RWPE1 (cell line): ENCODE measurements at regions not wholly inside any gene's neighbourhood (a gene's known extent, or its start where the extent isn't known, plus 50 kb on each side); places are given as distances from the start of the nearest gene placed in this dataset.

Source experiments
- CTCF ChIA-PET: fragments of 350-600 bp; sonication (Branson Sonifier 250); formaldehyde crosslinking; extraction: SDS; loops from one replicate; lab custom pipeline; 2021; lab: Yijun Ruan, JAX
- POLR2A ChIA-PET: fragments of 400-600 bp; formaldehyde crosslinking; extraction: SDS; loops from one replicate; lab custom pipeline; 2020; ENCODE audit warnings: antibody characterized with exemption; ENCODE audit not compliant: low non-redundant PET; lab: Yijun Ruan, JAX
- DNase-seq: peaks from one replicate; pipeline ENCODE4 v3.0.0; 2012; ENCODE audit warnings: low spot score
- H3K27ac ChIP-seq: fragments of 450-650 bp; 2 replicates; pipeline ENCODE4 v1.5.1; 2017
- CTCF ChIP-seq: fragments of 450-650 bp; conservative IDR thresholded peaks from 2 replicates; pipeline ENCODE4 v1.5.1; 2017; ENCODE audit warnings: low read depth, mild to moderate bottlenecking

- H3K27ac ChIP-seq = no peak overlapping the region
- POLR2A ChIA-PET = no interaction called here
- no peak for DNase-seq
- no peak for TF ChIP-seq CTCF
- CTCF ChIA-PET = no interaction called here
These were observed 88.9 kb upstream of the ARHGAP5 start for GRCh38 chr14:31988244-31988643.

DNA sequence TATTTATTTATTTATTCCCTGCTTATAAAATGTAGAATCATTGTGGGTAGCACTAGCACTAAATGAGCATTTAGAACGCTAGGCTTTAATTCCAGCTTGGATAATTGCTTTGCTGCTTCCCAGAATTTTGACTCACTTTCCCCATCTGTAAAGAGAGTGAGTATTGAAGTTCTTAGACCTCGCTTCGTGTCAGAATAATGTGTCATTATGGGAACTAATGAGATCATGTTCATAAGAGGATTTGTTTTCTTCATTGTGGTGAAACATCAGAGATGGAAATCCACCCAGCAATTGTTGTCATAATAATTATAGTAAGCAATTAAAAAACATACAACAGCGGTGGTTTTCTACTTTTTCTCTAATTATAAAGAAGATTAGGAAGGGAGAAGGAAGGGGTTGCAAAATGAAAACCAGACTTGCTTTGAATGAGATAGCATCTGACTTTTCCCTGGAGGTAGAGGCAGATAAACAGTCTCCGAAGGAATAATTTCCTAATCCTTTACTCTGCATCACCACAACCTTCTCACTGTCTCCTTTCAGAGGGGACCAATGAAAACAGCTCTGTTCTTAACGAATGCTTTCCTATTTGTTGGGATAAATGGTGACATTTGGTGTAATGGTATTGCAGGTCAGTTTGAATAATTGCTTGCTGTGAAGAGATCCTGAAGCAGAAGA, 86.8 kb upstream of the ARHGAP5 start:
- no peak for DNase-seq
- ChIA-PET POLR2A (no interaction called here), CTCF (interaction anchor here (0.7 kb wide), 2 partner anchors 91 to 109 kb away, joined by 3 to 5 read pairs; no protein-coding TSS in a partner anchor)
- H3K27ac ChIP-seq = no peak overlapping the region
- TF ChIP-seq CTCF = no peak

GRCh38 chr14:31990926-31991572, 86.1 kb upstream of the ARHGAP5 start:
- H3K27ac ChIP-seq = no peak overlapping the region
- ChIA-PET POLR2A (no interaction called here), CTCF (no interaction called here)
- DNase-seq = no peak
- no peak for TF ChIP-seq CTCF

DNA sequence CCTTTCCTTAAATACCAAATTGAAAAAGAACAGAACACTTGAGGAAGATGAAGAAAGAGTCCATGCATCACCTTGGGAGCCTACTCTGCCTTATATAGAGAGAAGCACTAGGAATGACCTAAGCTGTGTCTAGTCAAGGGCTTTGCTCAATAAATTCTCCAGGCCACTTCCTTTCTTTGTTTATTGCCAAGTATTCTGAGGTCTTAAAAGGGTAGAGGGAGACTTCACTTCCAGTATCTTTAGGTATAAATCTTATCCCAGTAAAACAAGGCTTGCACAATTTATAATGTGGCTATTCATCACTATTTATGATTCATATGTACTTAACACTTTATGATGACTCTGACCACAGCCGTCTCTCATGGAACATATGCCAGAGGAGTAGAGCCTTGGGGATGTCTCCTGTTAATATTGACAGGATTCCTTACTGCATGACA, 85.1 kb upstream of the ARHGAP5 start:
- no peak overlapping the region for H3K27ac ChIP-seq
- ChIA-PET CTCF (no interaction called here), POLR2A (no interaction called here)
- peak; percentile 88 for DNase-seq
- TF ChIP-seq CTCF = no peak

DNA sequence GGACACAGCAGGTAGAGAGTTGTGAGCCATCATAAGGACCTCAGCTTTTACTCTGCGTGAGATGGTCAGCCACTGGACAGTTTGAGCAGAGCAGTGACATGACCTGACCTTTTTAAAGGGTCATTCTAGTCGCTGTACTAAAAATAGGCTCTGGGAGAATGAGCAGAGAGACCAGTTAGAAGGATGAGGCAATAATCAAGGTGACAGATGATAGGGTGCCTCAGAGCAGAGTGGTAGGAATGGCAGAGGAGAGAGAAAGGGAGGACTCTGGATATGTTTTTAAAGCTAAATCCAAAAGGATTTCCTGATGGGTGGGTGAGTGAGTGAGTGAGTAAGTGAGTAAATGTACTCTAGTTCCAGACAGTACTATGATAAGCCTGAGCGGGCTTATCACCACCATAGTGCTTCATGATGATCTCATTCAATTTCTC, 83.6 kb upstream of the ARHGAP5 start:
- CTCF ChIA-PET = no interaction called here
- POLR2A ChIA-PET = no interaction called here
- DNase-seq = no peak
- no peak for TF ChIP-seq CTCF
- no peak overlapping the region for H3K27ac ChIP-seq

DNA sequence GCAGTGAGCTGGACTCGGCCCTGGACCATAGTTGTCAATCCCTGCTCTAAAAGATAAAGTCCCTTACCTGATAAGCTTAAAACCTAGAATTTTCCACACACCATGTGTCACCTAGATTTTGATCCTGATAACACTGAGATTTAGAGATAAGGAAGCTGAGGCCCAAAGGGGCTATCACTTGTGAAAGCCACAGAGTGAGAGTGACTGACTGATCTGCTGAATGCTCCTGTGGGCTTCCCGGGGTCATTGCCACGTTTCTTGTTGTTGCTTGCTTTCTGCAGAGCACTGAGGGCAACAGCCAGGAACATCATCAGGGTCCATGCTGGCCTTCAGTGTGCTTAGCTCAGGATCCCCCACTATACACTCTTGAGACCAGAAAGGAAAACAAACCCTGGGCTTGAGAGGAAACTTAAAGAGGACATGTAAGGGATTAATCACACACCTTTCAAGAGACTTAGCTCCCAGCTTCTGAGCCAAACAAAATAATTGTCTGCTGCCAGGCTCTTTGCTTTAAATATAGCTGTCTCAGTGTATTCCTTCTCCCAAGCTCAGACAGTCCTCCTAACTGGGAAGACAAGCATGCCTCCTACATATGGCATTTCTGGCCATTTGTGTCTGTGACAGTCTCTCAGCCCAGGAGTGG, 82.6 kb upstream of the ARHGAP5 start:
- H3K27ac ChIP-seq = peak overlapping the region; percentile 27; the same call in 1 of the 2 replicates
- ChIA-PET CTCF (no interaction called here), POLR2A (no interaction called here)
- TF ChIP-seq CTCF = no peak
- no peak for DNase-seq
